ENCODE measurements at regions not wholly inside any gene's neighbourhood (a gene's known extent, or its start where the extent isn't known, plus 50 kb on each side); places are given as distances from the start of the nearest gene placed in this dataset.

DNA sequence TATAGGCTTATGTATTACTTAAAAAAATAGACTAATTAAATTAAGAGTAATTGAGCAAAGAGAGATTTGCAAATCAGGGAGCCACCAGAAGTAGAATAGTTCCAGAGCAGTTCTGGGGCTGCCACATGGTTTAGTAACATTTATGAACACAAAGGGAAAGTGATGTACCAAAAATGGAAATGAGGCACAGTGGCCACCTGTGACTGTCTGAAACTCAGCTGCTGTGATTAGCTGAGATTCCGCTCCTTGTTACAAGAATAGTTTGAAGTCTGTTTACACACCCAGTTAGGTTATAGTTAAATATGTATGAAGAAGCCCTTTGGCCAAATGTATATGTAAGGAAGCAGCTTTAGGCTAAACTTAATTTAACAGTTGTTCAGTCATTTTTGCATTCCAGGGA is 901.5 kb upstream of the CHORDC1 start:
- no peak overlapping the region for H2BK20ac ChIP-seq (ENCODE audit: low read depth, low read length)
- no peak overlapping the region for H2BK5ac ChIP-seq (ENCODE audit: low read depth, low read length, poor library complexity, severe bottlenecking)
- no peak overlapping the region for H2AK5ac ChIP-seq (ENCODE audit: low read depth, low read length)
- no peak overlapping the region for H4K5ac ChIP-seq (ENCODE audit: low read depth, low read length)
- H3K14ac ChIP-seq (replicated peaks; ENCODE audit: low read depth, low read length), result no peak overlapping the region
- no peaks in the 10 kb centered on the region for H4K20me1 ChIP-seq (ENCODE audit: insufficient read depth, low read length)
- no peak overlapping the region for H3K23ac ChIP-seq (ENCODE audit: low read depth, low read length)
- ATAC-seq (ENCODE audit: low read depth) (no peak), DNase-seq (no peak)
- no CpG with 5 or more reads among the region's 1 CpG for whole genome bisulfite sequencing, 2 experiments (ENCODE audit: extremely low coverage in 2 of 2, insufficient read length in 1 of 2)
- intact Hi-C loops (cut with micrococcal nuclease), result no loop called here
- H3K79me1 ChIP-seq (ENCODE audit: low read depth in 1 of 2, low read length in 2 of 2), result no peaks in the 10 kb centered on the region
- ChIA-PET POLR2A (ENCODE audit: unreplicated experiment) (no interaction called here), CTCF (no interaction called here)
- H3K36me3 ChIP-seq (ENCODE audit: control insufficient read depth, insufficient read depth, low read length), result no peaks in the 10 kb centered on the region
- H4K91ac ChIP-seq (ENCODE audit: insufficient read depth, low read depth, low read length), result no peak overlapping the region
- no peaks in the 10 kb centered on the region for H3K9me3 ChIP-seq (ENCODE audit: control insufficient read depth, insufficient read depth, low read length)
- BruUV-seq (replicated peaks), result no TSS peak
- no peak overlapping the region for H3K4me3 ChIP-seq (ENCODE audit: insufficient read depth, low read depth, low read length)
- H3K9ac ChIP-seq (ENCODE audit: low read depth, low read length), result no peak overlapping the region
- dilution Hi-C loops (cut with HindIII; ENCODE audit: low sequenced_read_pairs, unreplicated experiment), result no loop called here
- no peaks in the 10 kb centered on the region for H3K27me3 ChIP-seq (ENCODE audit: control insufficient read depth, insufficient read depth, low read length)
- no peaks in the 10 kb centered on the region for H3K4me1 ChIP-seq (ENCODE audit: control insufficient read depth, insufficient read depth, low read length)
- H3K56ac ChIP-seq (ENCODE audit: extremely low read depth, insufficient read depth, low read length), result no peak overlapping the region
- TF ChIP-seq NFE2L2 (IDR thresholded peaks at IDR 0.05; ENCODE audit: low read depth, low read length), result no peak
- TF ChIP-seq RCOR1 (IDR thresholded peaks at IDR 0.05; ENCODE audit: insufficient replicate concordance, low read length), result no peak
- no peak for TF ChIP-seq MAZ (IDR thresholded peaks at IDR 0.05; ENCODE audit: borderline replicate concordance, low read depth, low read length)
- TF ChIP-seq MAFK (IDR thresholded peaks at IDR 0.05; ENCODE audit: low read depth, low read length), result no peak
- no peak for TF ChIP-seq FOS (IDR thresholded peaks at IDR 0.05; ENCODE audit: low read depth, low read length)
- TF ChIP-seq, protein P1, sequence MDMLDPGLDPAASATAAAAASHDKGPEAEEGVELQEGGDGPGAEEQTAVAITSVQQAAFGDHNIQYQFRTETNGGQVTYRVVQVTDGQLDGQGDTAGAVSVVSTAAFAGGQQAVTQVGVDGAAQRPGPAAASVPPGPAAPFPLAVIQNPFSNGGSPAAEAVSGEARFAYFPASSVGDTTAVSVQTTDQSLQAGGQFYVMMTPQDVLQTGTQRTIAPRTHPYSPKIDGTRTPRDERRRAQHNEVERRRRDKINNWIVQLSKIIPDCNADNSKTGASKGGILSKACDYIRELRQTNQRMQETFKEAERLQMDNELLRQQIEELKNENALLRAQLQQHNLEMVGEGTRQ (IDR thresholded peaks at IDR 0.05; ENCODE audit: low read depth, low read length), result no peak
- TF ChIP-seq CEBPB (IDR thresholded peaks at IDR 0.05; ENCODE audit: low read depth, low read length), result no peak
- no peak overlapping the region for H2AK9ac ChIP-seq (replicated peaks; ENCODE audit: low read depth, low read length, poor library complexity)
- no peaks in the 10 kb centered on the region for H3K9me1 ChIP-seq (ENCODE audit: insufficient read depth, low read length)
- no peak overlapping the region for H2BK120ac ChIP-seq (ENCODE audit: low read depth, low read length)
- no peak overlapping the region for H3K4ac ChIP-seq (ENCODE audit: low read depth, low read length)
- in situ Hi-C loops (cut with MboI; ENCODE audit: low sequenced_read_pairs), result no loop called here
- H3K27ac ChIP-seq (ENCODE audit: insufficient read depth, low read length), result no peak overlapping the region
- no peak overlapping the region for H2AFZ ChIP-seq (replicated peaks; ENCODE audit: low read length, poor library complexity)
- H3K18ac ChIP-seq (ENCODE audit: low read depth, low read length), result no peak overlapping the region
- no peak overlapping the region for H4K8ac ChIP-seq (ENCODE audit: low read depth in 2 of 2, low read length in 2 of 2)
- H2BK15ac ChIP-seq (ENCODE audit: low read depth, low read length), result no peak overlapping the region
- no peak overlapping the region for H3K4me2 ChIP-seq (ENCODE audit: low read depth, low read length)

All from IMR-90 (cell line).